GM06990 (cell line): ENCODE measurements at regions not wholly inside any gene's neighbourhood (a gene's known extent, or its start where the extent isn't known, plus 50 kb on each side); places are given as distances from the start of the nearest gene placed in this dataset.

Experiments used
- DNase-seq: peaks from one replicate; pipeline ENCODE4 v3.0.0-alpha.2; 2011; ENCODE audit not compliant: insufficient read length; ENCODE audit errors: extremely low read depth
- H3K27me3 ChIP-seq: replicated peaks from 2 replicates; pipeline ENCODE4 v1.6.0; 2011; ENCODE audit warnings: low read length; ENCODE audit not compliant: control insufficient read depth, insufficient read depth
- H3K36me3 ChIP-seq: 2 replicates; pipeline ENCODE4 v1.5.1; 2011; ENCODE audit warnings: low read length; ENCODE audit not compliant: control insufficient read depth, insufficient read depth
- H3K4me3 ChIP-seq: replicated peaks from 2 replicates; pipeline ENCODE4 v1.5.1; 2011; ENCODE audit warnings: low read depth, mild to moderate bottlenecking, control low read depth, low read length
- CTCF ChIP-seq: IDR thresholded peaks from 2 replicates; pipeline ENCODE4 v1.5.1; 2011; ENCODE audit warnings: low read length, control low read depth, mild to moderate bottlenecking, inconsistent platforms; ENCODE audit not compliant: insufficient read depth, poor library complexity, severe bottlenecking

GRCh38 chr2:111617299-111618225 is 266.4 kb downstream of the ANAPC1 start:
- Histone ChIP-seq H3K27me3 (no peaks in the 10 kb centered on the region; the same call in 1 of the 2 replicates), H3K4me3 (no peak overlapping the region), H3K36me3 (no peaks in the 10 kb centered on the region)
- no peak for TF ChIP-seq CTCF
- no peak for DNase-seq

- H3K27me3 ChIP-seq = no peaks in the 10 kb centered on the region; the same call in 1 of the 2 replicates
- no peak for TF ChIP-seq CTCF
- no peaks in the 10 kb centered on the region for H3K36me3 ChIP-seq
- no peak for DNase-seq
- H3K4me3 ChIP-seq = no peak overlapping the region
Observed at GRCh38 chr2:111618226-111618977, 265.6 kb downstream of the ANAPC1 start.

- Histone ChIP-seq H3K27me3 (no peaks in the 10 kb centered on the region; the same call in 1 of the 2 replicates), H3K4me3 (no peak overlapping the region), H3K36me3 (no peaks in the 10 kb centered on the region)
- DNase-seq = no peak
- peak; percentile 14 for TF ChIP-seq CTCF
Observed at GRCh38 chr2:111618978-111619902, 264.8 kb downstream of the ANAPC1 start.

GRCh38 chr2:111620281-111620680 is 263.7 kb downstream of the ANAPC1 start:
- no peak overlapping the region for H3K4me3 ChIP-seq
- H3K36me3 ChIP-seq = no peaks in the 10 kb centered on the region
- no peak for DNase-seq
- TF ChIP-seq CTCF = no peak
- no peaks in the 10 kb centered on the region; the same call in 1 of the 2 replicates for H3K27me3 ChIP-seq

GRCh38 chr2:111622859-111623258 is 261.1 kb downstream of the ANAPC1 start:
- Histone ChIP-seq H3K27me3 (no peaks in the 10 kb centered on the region; the same call in 1 of the 2 replicates), H3K36me3 (no peaks in the 10 kb centered on the region), H3K4me3 (no peak overlapping the region)
- TF ChIP-seq CTCF = no peak
- DNase-seq = no peak
